ENCODE measurements at regions not wholly inside any gene's neighbourhood (a gene's known extent, or its start where the extent isn't known, plus 50 kb on each side); places are given as distances from the start of the nearest gene placed in this dataset.
"Not testable (repeated sequence)": the region's sequence is repeated elsewhere in the genome, so short reads cannot be mapped to it uniquely, and the experiment has no call there.

GRCh38 chr10:125235093-125236069 lies 75.0 kb upstream of the CTBP2 start (continued):
- TF ChIP-seq SPI1 (IDR thresholded peaks at IDR 0.05; ENCODE audit: borderline replicate concordance, insufficient read depth, low read depth, low read length) (no peak), SUZ12 (IDR thresholded peaks at IDR 0.05; ENCODE audit: unreplicated experiment) (no peak), MLLT1 (IDR thresholded peaks at IDR 0.05) (no peak), IRF3 (IDR thresholded peaks at IDR 0.05) (no peak)

- H3K36me3 ChIP-seq (ENCODE audit: control insufficient read depth in 2 of 2, insufficient read depth in 2 of 2, low read length in 1 of 2); H3K9me3 ChIP-seq (replicated peaks; ENCODE audit: control insufficient read depth, insufficient read depth, low read length); H3K9ac ChIP-seq (ENCODE audit: control insufficient read depth, insufficient read depth, low read length); in situ Hi-C loops (cut with MboI); H3K79me2 ChIP-seq (ENCODE audit: control insufficient read depth, insufficient read depth, low read length); H3K4me2 ChIP-seq (ENCODE audit: control insufficient read depth, insufficient read depth); POLR2A ChIA-PET; CTCF ChIA-PET; intact Hi-C loops (cut with micrococcal nuclease; ENCODE audit: unreplicated experiment); H2AFZ ChIP-seq (ENCODE audit: control insufficient read depth, low read depth, low read length); H3K27me3 ChIP-seq (replicated peaks in 1 of 2; ENCODE audit: control insufficient read depth in 2 of 2, insufficient read depth in 2 of 2, low read length in 1 of 2); H4K20me1 ChIP-seq (ENCODE audit: control insufficient read depth, insufficient read depth); RAD21 ChIA-PET (ENCODE audit: unreplicated experiment); DNase-seq (ENCODE audit: low read depth, low spot score); H3K4me1 ChIP-seq (ENCODE audit: control insufficient read depth, insufficient read depth, low read length); ATAC-seq; FAIRE-seq; SMC1A ChIA-PET (ENCODE audit: uncharacterized antibody, unreplicated experiment); H3K27ac ChIP-seq (ENCODE audit: control insufficient read depth, insufficient read depth); BruUV-seq (replicated peaks); H3K4me3 ChIP-seq: not testable (repeated sequence)
- 3% methylated on average over 4 of the region's 4 CpGs for WGBS (ENCODE audit: insufficient coverage, insufficient replicate concordance, low lambda C conversion rate, missing lambda C conversion rate)
These were observed 74.2 kb upstream of the CTBP2 start for GRCh38 chr10:125234576-125234975.
